GM18499 (cell line): ENCODE measurements at regions not wholly inside any gene's neighbourhood (a gene's known extent, or its start where the extent isn't known, plus 50 kb on each side); places are given as distances from the start of the nearest gene placed in this dataset.
"Not testable (repeated sequence)": the region's sequence is repeated elsewhere in the genome, so short reads cannot be mapped to it uniquely, and the experiment has no call there.

Experiments used
- ATAC-seq: cut with Tn5 transposase; IDR thresholded peaks from one replicate; pipeline ENCODE4 v1.9.1; 2021; ENCODE audit warnings: moderate number of reproducible peaks; ENCODE audit not compliant: insufficient read depth, unreplicated experiment

DNA sequence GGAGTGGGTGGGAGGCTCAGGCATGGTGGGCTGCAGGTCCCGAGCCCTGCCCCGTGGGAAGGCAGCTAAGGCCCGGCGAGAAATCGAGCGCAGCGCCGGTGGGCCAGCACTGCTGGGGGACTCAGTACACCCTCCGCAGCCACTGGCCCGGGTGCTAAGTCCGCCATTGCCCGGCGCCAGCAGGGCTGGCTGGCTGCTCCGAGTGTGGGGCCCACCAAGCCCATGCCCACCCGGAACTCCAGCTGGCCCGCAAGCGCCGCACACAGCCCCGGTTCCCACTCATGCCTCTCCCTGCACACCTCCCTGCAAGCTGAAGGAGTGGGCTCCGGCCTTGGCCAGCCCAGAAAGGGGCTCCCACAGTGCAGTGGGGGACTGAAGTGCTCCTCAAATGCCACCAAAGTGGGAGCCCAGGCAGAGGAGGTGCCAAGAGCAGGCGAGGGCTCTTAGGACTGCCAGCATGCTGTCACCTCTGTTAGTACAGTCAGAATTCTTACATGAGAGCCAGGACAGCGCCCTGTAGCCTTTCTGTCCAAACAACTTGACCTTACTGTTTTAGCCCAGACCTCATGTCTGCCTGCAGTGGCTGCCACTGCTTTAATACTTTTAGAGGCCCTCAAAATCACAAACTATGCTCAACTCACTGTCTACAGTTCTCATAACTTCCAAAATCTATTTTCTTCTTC, 1117.9 kb downstream of the STIM2 start:
- ATAC-seq: not testable (repeated sequence)

DNA sequence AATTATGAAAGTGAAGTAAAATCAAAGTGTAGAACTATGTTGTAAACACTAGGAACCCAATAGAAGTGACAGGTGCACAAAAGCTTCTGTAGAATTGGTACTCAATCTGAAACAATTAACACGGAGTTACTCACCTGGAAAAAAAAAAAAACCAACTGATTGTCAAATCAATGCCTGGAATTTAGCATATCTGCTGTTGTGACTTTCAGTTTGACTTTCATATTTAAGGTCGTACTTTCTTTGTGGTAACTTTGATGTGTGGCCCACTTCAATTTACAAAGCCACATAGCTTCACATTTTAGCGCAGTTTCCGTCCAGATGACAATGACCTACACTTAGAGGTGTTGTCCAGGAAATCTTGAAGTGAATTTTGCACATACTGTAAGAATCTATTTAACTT, 1124.9 kb downstream of the STIM2 start:
- no peak for ATAC-seq

DNA sequence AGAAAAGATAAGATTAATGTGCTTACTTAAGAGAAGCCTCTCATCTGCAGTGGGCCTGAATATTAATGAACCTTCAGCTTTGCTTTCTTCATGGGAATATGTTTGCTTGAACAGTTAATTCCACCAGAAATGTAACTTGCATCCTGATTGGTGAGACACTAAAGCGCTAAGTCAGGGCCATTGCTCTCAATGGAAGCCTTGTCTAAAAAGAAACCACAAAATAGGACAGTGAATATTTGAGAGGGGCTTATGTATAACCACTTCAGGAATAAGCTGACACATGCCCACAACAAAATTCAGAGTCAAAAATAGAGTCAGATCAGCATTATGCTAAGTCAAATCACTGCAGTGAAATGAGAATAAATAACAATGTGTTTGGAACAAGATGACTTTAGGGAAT, 1125.8 kb downstream of the STIM2 start:
- ATAC-seq: no peak

DNA sequence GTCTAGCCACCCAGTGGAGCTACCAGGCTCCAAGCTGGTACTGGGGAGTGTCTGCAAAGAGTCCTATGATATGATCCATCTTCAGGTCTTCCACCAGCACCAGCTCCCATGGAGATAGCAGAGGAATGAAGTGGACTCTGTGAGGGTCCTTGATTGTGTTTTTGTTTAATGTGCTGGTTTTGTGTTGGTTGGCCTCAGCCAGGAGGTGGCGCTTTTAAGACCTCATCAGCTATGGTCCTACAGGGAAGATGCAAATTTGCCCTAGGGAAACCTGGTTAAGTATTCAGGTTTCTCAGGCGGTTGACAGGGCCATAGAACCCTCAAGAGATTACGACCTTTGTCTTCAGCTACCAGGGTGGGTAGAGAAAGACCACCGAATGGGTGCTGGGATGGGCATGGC, 1141.1 kb downstream of the STIM2 start:
- ATAC-seq: no peak

DNA sequence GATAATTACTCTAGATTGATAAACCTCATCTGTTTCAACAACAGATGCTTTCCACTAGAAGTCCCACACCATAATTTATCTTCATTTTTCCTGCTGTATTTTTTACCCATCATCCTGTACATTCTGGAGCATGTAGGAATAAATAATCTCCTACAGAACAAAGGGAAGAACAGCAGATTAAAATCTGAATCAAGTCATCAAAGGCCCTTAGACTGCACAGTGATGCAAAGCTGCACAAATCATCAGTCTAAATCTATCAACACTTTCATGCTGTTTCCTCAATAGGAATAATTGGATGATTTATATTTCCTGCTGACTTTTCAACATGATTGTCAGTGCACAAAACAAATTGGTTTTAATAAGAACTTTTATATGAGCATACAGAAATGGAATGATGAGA, 1143.9 kb downstream of the STIM2 start:
- no peak for ATAC-seq

DNA sequence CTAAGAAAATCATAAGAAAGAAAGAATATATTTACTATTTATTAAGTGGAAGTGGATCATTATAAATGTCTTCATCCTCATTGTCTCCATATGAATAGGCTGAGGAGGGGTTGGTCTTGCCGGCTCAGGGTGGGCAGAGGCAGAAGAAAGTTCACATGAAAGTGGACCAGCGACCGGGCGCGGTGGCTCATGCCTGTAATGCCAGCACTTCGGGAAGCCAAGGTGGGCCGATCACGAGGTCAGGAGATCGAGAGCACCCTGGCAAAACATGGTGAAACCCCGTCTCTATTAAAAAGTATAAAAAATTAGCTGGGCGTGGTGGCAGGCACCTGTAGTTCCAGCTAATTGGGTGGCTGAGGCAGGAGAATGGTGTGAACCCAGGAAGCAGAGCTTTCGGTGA, 1145.4 kb downstream of the STIM2 start:
- ATAC-seq: no peak

DNA sequence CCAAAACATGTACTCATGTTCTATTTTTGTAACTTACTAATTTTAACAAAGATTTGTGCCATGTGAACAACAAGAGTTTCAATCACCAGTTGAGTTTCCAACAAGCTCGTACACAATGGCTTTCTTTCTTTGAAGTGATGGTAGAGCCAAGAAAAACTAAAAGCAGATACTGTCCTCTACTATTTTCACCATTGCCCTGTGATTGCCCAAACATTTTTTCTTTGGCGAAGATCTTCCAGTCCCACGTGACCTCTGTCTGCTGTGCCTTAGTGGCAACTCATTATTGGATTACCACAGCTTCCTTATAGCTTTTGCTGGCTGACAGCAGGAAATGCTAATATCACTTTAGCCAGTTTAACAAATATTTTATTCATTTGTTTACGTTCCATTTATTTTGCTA, 1147.1 kb downstream of the STIM2 start:
- ATAC-seq: no peak

DNA sequence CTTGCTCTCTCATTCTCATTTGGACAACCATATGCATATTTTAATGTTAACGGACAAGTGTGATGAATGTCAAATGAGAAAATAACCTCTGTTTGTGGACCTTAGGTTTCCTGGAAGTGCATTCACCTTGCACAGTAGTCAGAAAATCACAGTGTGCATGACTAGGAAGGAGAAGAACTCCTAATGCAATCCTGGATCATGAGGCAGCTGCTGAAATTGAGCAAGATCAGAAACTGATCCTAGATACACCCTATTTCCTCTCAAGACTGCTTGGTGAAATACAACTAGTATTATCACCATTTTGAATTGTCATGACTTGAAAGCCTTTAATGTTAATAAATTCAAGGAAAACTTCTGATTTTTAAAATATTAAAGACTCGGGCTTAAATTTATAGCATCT, 1148.9 kb downstream of the STIM2 start:
- no peak for ATAC-seq

DNA sequence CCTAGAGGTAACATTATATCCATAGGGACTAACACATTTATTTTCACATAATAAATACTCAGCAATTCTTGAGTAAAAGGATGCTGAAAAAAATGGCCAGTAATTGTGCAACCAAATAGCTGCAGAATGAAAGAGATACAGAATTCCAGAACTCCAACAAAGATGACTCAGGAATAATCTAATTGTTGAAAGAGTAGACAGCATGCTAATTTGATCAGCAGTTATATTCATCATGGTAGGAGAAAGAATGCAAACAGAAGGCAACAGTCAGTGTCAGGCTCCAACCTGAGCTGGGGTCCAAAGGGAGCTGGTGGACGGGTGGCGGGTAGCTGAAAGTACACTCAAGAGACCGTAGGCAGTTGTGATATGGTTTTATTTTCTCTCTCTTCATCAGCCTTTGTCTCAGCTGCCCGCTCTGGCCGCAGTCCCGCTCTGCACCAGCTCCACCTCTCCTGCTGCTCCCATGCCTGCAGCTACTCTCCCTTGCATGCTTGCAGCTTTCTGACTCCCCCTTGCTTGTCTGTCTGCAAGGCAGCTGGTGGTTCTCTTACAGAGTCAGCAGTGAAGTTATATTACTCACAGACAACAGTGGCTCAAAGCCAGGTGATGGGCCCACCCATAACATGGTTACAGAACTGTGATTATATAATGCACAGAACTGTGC, 1150.1 kb downstream of the STIM2 start:
- no peak for ATAC-seq

DNA sequence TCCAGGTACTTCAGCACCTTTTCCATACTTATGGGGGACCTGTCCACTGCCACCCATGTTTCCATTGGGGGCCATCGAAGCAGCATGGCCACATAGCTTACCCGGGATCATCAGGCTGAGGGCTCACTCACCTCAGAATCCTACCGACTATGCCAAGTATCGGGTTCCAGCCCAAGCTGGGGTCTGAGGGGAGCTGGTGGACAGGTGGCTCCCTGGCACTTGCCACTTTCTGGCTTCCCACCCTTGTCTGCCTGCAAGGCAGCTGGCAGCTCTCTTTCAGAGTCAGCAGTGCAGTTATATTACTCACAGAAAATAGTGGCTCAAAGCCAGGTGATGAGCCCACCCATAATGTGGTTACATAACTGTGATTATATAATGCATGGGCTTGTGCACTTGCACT, 1153.8 kb downstream of the STIM2 start:
- no peak for ATAC-seq

DNA sequence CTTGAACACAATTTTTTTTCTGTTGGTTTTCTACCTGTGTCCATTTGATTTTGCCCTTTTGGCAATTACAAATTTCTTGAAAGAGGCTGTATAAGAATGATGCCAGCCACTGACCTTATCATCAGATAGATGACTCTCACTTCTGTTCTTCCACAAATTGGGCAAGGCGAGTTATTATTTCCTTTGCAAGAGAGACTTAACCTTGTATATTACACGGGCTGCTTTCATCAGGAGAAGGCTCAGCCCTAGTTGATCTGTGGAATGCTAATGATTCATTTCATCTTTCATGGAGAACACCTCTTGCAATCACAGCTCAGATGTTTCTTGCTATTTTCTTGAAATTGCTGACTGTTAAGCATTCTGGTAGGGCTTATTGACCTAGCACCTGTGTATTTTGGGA, 1155.4 kb downstream of the STIM2 start:
- no peak for ATAC-seq

DNA sequence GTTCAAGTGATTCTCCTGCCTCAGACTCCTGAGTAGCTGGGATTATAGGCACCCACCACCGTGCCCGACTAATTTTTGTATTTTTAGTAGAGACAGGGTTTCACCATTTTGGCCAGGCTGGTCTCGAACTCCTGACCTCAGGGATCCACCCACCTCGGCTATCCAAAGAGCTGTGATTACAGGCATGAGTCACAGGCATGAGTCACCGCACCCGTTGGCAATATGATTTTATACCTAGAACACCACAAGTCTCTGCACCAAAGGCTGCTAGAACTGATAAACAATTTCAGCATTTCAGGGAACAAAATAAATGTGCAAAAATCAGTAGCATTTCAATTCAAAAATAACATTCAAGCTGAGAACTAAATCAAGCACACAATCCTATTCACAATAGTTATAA, 1177.6 kb downstream of the STIM2 start:
- not testable (repeated sequence) for ATAC-seq

DNA sequence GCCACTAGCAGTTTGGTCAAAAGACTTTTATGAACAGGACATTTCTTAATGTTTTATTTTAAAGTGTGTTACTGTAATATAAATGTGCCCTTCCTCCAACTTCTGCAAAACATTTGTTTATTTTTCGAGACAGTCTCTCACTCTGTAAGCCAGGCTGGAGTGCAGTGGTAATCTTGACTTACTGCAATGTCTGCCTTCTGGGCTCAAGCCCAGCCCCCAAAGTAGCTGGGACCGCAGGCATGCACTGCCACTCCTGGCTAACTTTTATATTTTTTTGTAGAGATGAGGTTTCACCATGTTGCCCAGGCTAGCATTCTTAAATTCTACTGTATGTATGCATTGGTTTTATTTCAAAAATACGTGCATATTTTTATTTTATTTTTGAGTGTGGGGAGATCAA, 1201.9 kb downstream of the STIM2 start:
- no peak for ATAC-seq

DNA sequence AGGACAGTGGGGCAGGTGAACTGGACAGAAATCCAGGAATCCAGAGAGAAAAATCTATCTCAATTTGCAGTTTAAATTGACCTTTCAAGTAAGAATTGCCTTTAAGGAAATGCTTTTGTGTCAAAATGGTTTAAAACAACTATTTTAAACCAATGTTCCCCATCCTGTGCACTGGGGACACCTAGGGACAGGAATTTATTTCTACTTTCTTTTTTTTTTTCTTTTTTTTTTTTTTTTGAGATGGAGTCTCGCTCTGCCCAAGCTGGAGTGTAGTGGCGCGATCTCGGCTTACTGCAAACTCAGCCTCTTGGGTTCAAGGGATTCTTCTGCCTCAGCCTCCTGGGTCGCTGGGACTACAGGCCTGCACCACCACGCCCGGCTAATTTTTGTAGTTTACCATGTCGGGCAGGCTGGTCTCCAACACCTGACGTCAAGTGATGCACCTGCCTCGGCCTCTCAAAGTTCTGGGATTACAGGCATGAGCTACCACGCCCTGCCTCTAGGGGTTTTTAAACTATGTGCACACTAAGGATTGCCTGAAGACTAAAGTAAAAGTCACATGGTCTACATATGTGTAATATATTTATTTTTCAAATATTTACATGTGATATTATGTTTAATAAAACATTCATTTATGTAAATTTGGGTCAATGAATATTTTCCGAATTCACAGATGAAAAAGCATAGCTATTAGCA, 1213.4 kb downstream of the STIM2 start:
- ATAC-seq: no peak

DNA sequence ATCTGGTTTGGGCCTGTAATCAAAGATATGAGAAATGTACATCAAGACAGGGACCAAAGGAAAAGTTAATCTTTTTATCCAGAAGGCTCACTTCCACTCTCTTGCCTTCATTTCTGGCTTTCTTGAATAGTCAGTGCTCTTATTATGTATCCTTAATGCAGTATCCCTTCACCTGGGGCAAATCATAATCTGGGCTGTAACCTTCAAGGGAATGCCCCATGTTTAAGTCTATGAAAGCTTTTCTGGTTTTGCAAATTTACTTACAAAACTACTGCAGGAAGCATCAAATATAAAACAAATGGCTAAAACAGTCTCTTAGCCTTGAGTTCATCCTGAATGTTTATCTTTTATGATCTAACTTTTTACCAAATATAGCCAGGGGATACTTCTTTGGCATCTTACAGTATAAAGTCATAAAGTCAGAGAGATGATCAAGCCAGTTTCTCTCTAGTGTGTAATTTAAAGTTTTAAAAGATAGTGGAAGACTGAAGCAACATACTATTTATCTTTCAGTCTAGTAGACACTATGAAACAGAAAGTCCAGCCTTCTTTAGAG, 1214.8 kb downstream of the STIM2 start:
- ATAC-seq: no peak

DNA sequence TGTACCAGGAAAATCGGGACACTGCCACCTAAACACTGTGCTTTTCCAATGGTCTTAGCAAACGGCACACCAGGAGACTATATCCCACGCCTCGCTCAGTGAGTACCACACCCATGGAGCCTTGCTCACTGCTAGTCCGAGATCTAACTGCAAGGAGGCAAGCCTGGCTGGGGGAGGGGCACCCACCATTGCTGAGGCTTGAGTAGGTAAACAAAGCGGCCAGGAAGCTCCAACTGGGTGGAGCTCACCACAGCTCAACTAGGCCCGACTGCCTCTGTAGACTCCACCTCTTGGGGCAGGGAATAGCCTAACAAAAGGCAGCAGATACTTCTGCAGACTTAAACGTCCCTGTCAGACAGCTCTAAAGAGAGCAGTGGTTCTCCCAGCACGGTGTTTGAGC, 1216.6 kb downstream of the STIM2 start:
- not testable (repeated sequence) for ATAC-seq

DNA sequence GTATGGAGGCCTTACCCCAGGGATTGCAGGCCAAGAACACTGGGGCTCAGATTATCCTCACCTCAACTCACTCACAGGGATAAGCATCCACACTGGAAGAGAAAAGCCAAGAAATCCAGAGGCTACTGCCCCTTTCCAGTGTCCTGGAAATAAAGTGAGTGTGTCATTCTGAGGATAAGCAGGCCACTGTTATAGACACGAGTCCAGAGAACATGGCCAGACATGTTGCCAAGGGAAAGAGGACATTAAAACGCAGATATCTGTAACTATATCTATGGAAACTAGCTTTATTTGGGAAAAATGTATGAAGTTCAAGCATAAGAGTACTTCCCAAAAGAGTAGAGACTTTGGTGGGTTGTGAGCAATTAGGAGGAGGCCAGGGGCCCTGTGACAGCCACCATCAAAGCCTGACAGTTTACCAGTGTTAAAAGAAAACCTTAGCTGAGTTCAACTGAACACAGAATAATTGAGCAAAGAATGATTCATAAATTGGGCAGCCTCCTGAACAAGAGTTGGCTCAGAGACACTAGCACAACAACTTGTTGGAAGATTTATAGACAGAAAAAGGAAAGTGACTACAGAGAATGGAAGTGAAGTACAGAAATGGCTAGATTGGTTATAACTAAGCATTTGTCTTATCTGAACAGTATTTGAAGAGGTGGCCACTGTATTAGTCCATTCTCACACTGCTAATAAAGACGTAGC, 1222.2 kb downstream of the STIM2 start:
- no peak for ATAC-seq

DNA sequence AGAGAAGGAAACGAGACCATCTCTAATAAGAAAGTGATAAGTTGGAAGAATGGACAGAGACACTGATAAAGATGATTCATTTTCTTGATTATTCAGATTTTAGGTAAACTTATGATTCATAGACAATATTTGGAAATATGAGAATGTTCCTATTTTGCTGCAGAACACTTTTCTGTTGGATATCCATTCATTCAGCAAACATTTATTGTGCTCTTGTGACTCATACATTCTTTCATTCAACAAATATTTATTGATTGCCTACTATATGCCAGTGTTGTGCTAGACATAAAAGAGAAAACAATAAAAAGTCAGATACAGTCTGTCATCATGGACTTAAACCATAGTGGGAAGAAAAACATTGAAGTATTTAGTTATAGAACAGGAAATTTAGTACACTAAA, 1232.0 kb downstream of the STIM2 start:
- ATAC-seq: no peak

DNA sequence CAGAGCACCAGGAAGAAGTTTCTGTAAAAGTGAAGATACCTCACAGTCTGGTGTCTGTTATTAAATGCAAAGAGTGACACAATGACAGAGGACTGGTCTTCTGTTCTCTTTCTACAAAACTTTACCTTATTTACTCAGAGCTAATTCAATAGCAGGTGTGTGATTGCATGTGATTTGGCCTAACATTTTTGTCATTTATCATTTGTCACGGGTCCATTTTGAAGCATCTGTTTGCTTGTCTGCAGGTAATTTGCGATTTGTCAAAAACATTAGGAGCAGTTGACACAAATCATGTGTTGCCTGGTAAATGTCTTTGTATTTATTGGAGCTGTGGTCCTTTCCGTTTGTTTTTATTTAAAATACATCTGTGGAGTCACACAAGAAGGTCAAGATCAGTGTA, 1232.4 kb downstream of the STIM2 start:
- no peak for ATAC-seq

DNA sequence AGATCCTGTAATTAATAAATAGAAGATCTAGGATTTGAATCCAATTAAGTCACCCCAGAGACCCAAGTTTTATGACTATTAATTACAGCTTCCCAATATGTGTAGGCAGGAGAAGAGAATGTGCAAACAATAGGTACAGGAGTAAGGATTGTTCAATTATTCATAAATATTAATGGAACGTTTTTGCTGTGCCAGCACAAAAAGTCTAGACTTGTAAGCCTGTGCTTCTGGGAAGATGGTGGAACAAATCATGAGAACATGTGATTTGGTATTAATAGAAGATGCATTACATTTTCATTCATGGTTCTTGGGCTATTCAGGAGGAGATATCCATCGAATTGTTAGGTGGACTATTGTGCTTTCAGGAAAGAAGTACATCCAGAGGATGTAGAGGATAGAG, 1240.9 kb downstream of the STIM2 start:
- ATAC-seq: no peak
